Hepatocyte (in vitro differentiated cells): ENCODE measurements at regions not wholly inside any gene's neighbourhood (a gene's known extent, or its start where the extent isn't known, plus 50 kb on each side); places are given as distances from the start of the nearest gene placed in this dataset.

Experiments used
- CTCF ChIP-seq: fragments of 200-600 bp; sonication (generic); IDR thresholded peaks from 2 replicates; pipeline ENCODE4 v1.5.1; 2016; ENCODE audit warnings: antibody characterized with exemption, mild to moderate bottlenecking; ENCODE audit not compliant: poor library complexity
- EZH2 ChIP-seq: fragments of 200-600 bp; sonication (generic); IDR thresholded peaks from 2 replicates; pipeline ENCODE4 v1.6.1; 2016; ENCODE audit warnings: antibody characterized with exemption, mild to moderate bottlenecking, borderline replicate concordance

GRCh38 chr3:76576201-76576600, 463.7 kb upstream of the ROBO2 start:
- TF ChIP-seq CTCF (no peak), EZH2 (no peak)
